Astrocyte (in vitro differentiated cells and primary cell): ENCODE measurements at regions not wholly inside any gene's neighbourhood (a gene's known extent, or its start where the extent isn't known, plus 50 kb on each side); places are given as distances from the start of the nearest gene placed in this dataset.
A peak's percentile ranks its signal among the peaks of the same experiment; 100 is the strongest.

Experiments
- DNase-seq: peaks from one replicate; pipeline ENCODE4 v3.0.0-alpha.2; 2010; ENCODE audit warnings: low read depth
- FAIRE-seq: peaks from 2 replicates; lab custom pipeline; 2011; peaks lifted over from hg19 to GRCh38; lab: Jason Lieb, UNC
- H2AFZ ChIP-seq: 2 replicates; pipeline ENCODE4 v1.6.0; 2012; ENCODE audit warnings: low read depth, low read length, inconsistent platforms
- H3K27ac ChIP-seq: 2 replicates; pipeline ENCODE4 v1.5.1; 2011; ENCODE audit warnings: low read depth, low read length, inconsistent platforms
- H3K27me3 ChIP-seq: 2 replicates; pipeline ENCODE4 v1.6.0; 2011; ENCODE audit warnings: low read length, inconsistent platforms; ENCODE audit not compliant: insufficient read depth
- H3K36me3 ChIP-seq: 2 replicates; pipeline ENCODE4 v1.5.1; 2011; ENCODE audit warnings: low read length, inconsistent platforms; ENCODE audit not compliant: insufficient read depth
- H3K4me1 ChIP-seq: 2 replicates; pipeline ENCODE4 v1.5.1; 2011; ENCODE audit warnings: low read length, inconsistent platforms; ENCODE audit not compliant: insufficient read depth
- H3K4me2 ChIP-seq: 2 replicates; pipeline ENCODE4 v1.6.0; 2012; ENCODE audit warnings: low read length, inconsistent platforms
- H3K4me3 ChIP-seq: 2 replicates; pipeline ENCODE4 v1.5.1; 2011; ENCODE audit warnings: low read depth, mild to moderate bottlenecking, low read length, inconsistent platforms; ENCODE audit not compliant: insufficient read depth
- H3K79me2 ChIP-seq: 2 replicates; pipeline ENCODE4 v1.6.0; 2012; ENCODE audit warnings: mild to moderate bottlenecking, low read length, inconsistent platforms; ENCODE audit not compliant: insufficient read depth
- H3K9ac ChIP-seq: 2 replicates; pipeline ENCODE4 v1.6.0; 2012; ENCODE audit warnings: mild to moderate bottlenecking, low read length, inconsistent platforms
- H3K9me3 ChIP-seq: 2 replicates; pipeline ENCODE4 v1.5.1; 2012; ENCODE audit warnings: low read depth, mild to moderate bottlenecking, low read length, inconsistent platforms; ENCODE audit not compliant: insufficient read depth
- H4K20me1 ChIP-seq: 2 replicates; pipeline ENCODE4 v1.6.0; 2012; ENCODE audit warnings: low read length, inconsistent platforms; ENCODE audit not compliant: insufficient read depth
- H3K27ac Mint-ChIP-seq: one replicate; pipeline ENCODE4 v1.8.0; 2021; ENCODE audit warnings: mild to moderate bottlenecking, mixed read lengths; ENCODE audit not compliant: unreplicated experiment
- H3K27me3 Mint-ChIP-seq: one replicate; pipeline ENCODE4 v1.8.0; 2021; ENCODE audit warnings: low read depth, mixed read lengths; ENCODE audit not compliant: unreplicated experiment
- H3K36me3 Mint-ChIP-seq: one replicate; pipeline ENCODE4 v1.8.0; 2021; ENCODE audit warnings: low read depth, mixed read lengths; ENCODE audit not compliant: unreplicated experiment
- H3K4me1 Mint-ChIP-seq: one replicate; pipeline ENCODE4 v1.8.0; 2021; ENCODE audit warnings: low read depth, mixed read lengths; ENCODE audit not compliant: unreplicated experiment
- H3K4me3 Mint-ChIP-seq: one replicate; pipeline ENCODE4 v1.8.0; 2021; ENCODE audit warnings: mild to moderate bottlenecking, moderate library complexity, mixed read lengths; ENCODE audit not compliant: unreplicated experiment
- H3K9me3 Mint-ChIP-seq: one replicate; pipeline ENCODE4 v1.8.0; 2021; ENCODE audit warnings: mild to moderate bottlenecking, mixed read lengths; ENCODE audit not compliant: unreplicated experiment
- CTCF ChIP-seq: IDR thresholded peaks from 2 replicates; pipeline ENCODE4 v1.5.1; 2011; ENCODE audit warnings: low read depth, mild to moderate bottlenecking, inconsistent platforms, low read length, moderate library complexity; ENCODE audit not compliant: insufficient read depth
- EZH2 ChIP-seq: IDR thresholded peaks from 2 replicates; pipeline ENCODE4 v1.6.1; 2012; ENCODE audit warnings: mild to moderate bottlenecking, low read length, inconsistent platforms; ENCODE audit not compliant: insufficient read depth

- Mint-ChIP-seq H3K36me3 (no peaks in the 10 kb centered on the region), H3K27ac (no peak overlapping the region), H3K4me1 (no peaks in the 10 kb centered on the region), H3K27me3 (peaks cover 19% of the 10 kb centered on the region), H3K4me3 (no peak overlapping the region), H3K9me3 (peaks cover 2% of the 10 kb centered on the region)
- H3K4me3 ChIP-seq = no peak overlapping the region
- no peak overlapping the region for H3K4me2 ChIP-seq
- no peak overlapping the region for H2AFZ ChIP-seq
- FAIRE-seq = no peak
- H3K27ac ChIP-seq = no peak overlapping the region
- H4K20me1 ChIP-seq = no peaks in the 10 kb centered on the region
- TF ChIP-seq EZH2 = no peak
- TF ChIP-seq CTCF = no peak
- H3K9ac ChIP-seq = no peak overlapping the region
- no peak for DNase-seq
- no peaks in the 10 kb centered on the region for H3K36me3 ChIP-seq
- no peaks in the 10 kb centered on the region for H3K27me3 ChIP-seq
- H3K4me1 ChIP-seq = no peaks in the 10 kb centered on the region
- no peaks in the 10 kb centered on the region for H3K9me3 ChIP-seq
- H3K79me2 ChIP-seq = no peaks in the 10 kb centered on the region
Measured at GRCh38 chr2:45289997-45290709, 280.9 kb upstream of the SIX2 start.

GRCh38 chr2:45288532-45289417 is 279.5 kb upstream of the SIX2 start:
- Mint-ChIP-seq H3K36me3 (no peaks in the 10 kb centered on the region), H3K27ac (no peak overlapping the region), H3K4me1 (peaks cover 6% of the 10 kb centered on the region), H3K9me3 (peaks cover 2% of the 10 kb centered on the region), H3K4me3 (no peak overlapping the region), H3K27me3 (peaks cover 16% of the 10 kb centered on the region)
- peaks cover 6% of the 10 kb centered on the region for H3K4me1 ChIP-seq
- no peak overlapping the region for H3K4me3 ChIP-seq
- no peak overlapping the region for H3K4me2 ChIP-seq
- no peak overlapping the region for H2AFZ ChIP-seq
- no peaks in the 10 kb centered on the region for H3K27me3 ChIP-seq
- no peaks in the 10 kb centered on the region for H3K36me3 ChIP-seq
- H3K9me3 ChIP-seq = no peaks in the 10 kb centered on the region
- no peak for TF ChIP-seq EZH2
- no peak for TF ChIP-seq CTCF
- no peak overlapping the region for H3K27ac ChIP-seq
- FAIRE-seq (no peak), DNase-seq (peak; percentile 51)
- no peaks in the 10 kb centered on the region for H4K20me1 ChIP-seq
- no peak overlapping the region for H3K9ac ChIP-seq
- H3K79me2 ChIP-seq = no peaks in the 10 kb centered on the region
